K562 (cell line): ENCODE measurements at regions not wholly inside any gene's neighbourhood (a gene's known extent, or its start where the extent isn't known, plus 50 kb on each side); places are given as distances from the start of the nearest gene placed in this dataset.

Experiments
- BCL6 ChIP-seq: fragments of 250-450 bp; sonication (Bioruptor Pico); IDR thresholded peaks from 2 replicates; pipeline ENCODE4 v1.4.0; 2020
- CTCF ChIP-seq, 3 experiments: IDR thresholded peaks in 2 of 3; conservative IDR thresholded peaks in 1 of 3; 2 replicates each; pipeline ENCODE4 v1.5.1; 2011 to 2012; ENCODE audit warnings: low read length in 3 of 3, mild to moderate bottlenecking in 3 of 3, control low read depth in 2 of 3, improper control_type of control experiment in 1 of 3, inconsistent platforms in 1 of 3, low read depth in 1 of 3, mixed read lengths in 1 of 3, moderate library complexity in 1 of 3; ENCODE audit not compliant: insufficient read depth in 2 of 3
- NR4A1 ChIP-seq, 2 experiments: fragments of 250-450 bp in 1 of 2; fragments of 450-650 bp in 1 of 2; sonication (Bioruptor Pico) in 1 of 2; IDR thresholded peaks; 2 replicates each; pipeline versions ENCODE4 v1.4.0 to v1.6.1; 2016 to 2020; ENCODE audit warnings: mild to moderate bottlenecking in 2 of 2, missing compliant biosample characterization in 1 of 2, missing genetic modification characterization in 1 of 2, moderate library complexity in 1 of 2
- REST ChIP-seq, 2 experiments: fragments of 450-650 bp; formaldehyde crosslinking in 1 of 2; IDR thresholded peaks; 2 replicates each; pipeline versions ENCODE4 v1.4.0 to v1.6.1; 2014 to 2020; ENCODE audit warnings: mild to moderate bottlenecking in 2 of 2, borderline replicate concordance in 1 of 2, low read depth in 1 of 2
- ZNF280A ChIP-seq: fragments of 450-650 bp; IDR thresholded peaks from 2 replicates; pipeline ENCODE4 v1.6.1; 2018; ENCODE audit warnings: mild to moderate bottlenecking, low read depth; ENCODE audit not compliant: partially characterized antibody

DNA sequence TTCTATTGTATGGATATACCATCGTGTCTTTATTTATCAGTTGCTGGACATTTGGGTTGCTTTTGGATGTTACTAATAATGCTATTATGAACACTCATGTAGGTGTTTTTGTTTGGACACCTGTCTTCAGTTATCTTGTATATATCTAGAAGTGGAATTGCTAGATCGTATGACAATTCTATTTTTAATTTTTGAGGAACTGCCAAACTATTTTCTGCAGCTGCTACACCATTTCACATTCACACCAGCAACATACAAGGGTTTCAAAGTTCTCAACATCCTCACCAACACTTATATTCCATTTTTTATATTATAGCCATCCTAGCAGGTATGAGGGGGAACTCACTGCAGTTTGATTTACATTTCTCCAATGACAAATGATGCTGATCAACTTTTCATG is 324.6 kb downstream of the CAAP1 start:
- TF ChIP-seq REST (IDR thresholded peaks at IDR 0.05; ENCODE audit: borderline replicate concordance) (no peak), REST (CRISPR knock-in tag; IDR thresholded peaks at IDR 0.05; ENCODE audit: low read depth) (no peak), BCL6 (no peak), CTCF (IDR thresholded peaks at IDR 0.05 in 2 of 3, conservative IDR thresholded peaks at IDR 0.05 in 1 of 3; ENCODE audit: insufficient read depth in 2 of 3, low read depth in 1 of 3, low read length in 3 of 3) (no peak), NR4A1 (CRISPR knock-in tag; IDR thresholded peaks at IDR 0.05) (no peak), NR4A1 (tag; IDR thresholded peaks at IDR 0.05) (no peak), ZNF280A (no peak)
